ENCODE measurements at regions not wholly inside any gene's neighbourhood (a gene's known extent, or its start where the extent isn't known, plus 50 kb on each side); places are given as distances from the start of the nearest gene placed in this dataset.
"Not testable (repeated sequence)": the region's sequence is repeated elsewhere in the genome, so short reads cannot be mapped to it uniquely, and the experiment has no call there.

- Histone ChIP-seq H3K27me3 (ENCODE audit: control insufficient read depth, insufficient read depth, low read length) (no peaks in the 10 kb centered on the region), H3K9me3 (ENCODE audit: control insufficient read depth, insufficient read depth, low read length) (no peaks in the 10 kb centered on the region), H3K4me3 (ENCODE audit: low read depth, low read length) (no peak overlapping the region), H3K36me3 (ENCODE audit: control insufficient read depth, insufficient read depth, low read length) (no peaks in the 10 kb centered on the region), H3K9ac (ENCODE audit: low read depth, low read length) (no peak overlapping the region), H3K4me1 (ENCODE audit: control insufficient read depth, insufficient read depth, low read length) (no peaks in the 10 kb centered on the region)
These were observed 57.0 kb upstream of the CYRIA start for GRCh38 chr2:16722677-16723076.

- no peaks in the 10 kb centered on the region for H3K4me1 ChIP-seq (ENCODE audit: control insufficient read depth, insufficient read depth, low read length)
- H3K9me3 ChIP-seq (ENCODE audit: control insufficient read depth, insufficient read depth, low read length): no peaks in the 10 kb centered on the region
- no peak overlapping the region for H3K4me3 ChIP-seq (ENCODE audit: low read depth, low read length)
- no peak overlapping the region for H3K9ac ChIP-seq (ENCODE audit: low read depth, low read length)
- H3K27me3 ChIP-seq (ENCODE audit: control insufficient read depth, insufficient read depth, low read length): no peaks in the 10 kb centered on the region
- H3K36me3 ChIP-seq (ENCODE audit: control insufficient read depth, insufficient read depth, low read length): no peaks in the 10 kb centered on the region
These were observed 56.5 kb upstream of the CYRIA start for GRCh38 chr2:16722126-16722525.

- not testable (repeated sequence) for H3K9ac ChIP-seq (ENCODE audit: low read depth, low read length); H3K4me3 ChIP-seq (ENCODE audit: low read depth, low read length); H3K4me1 ChIP-seq (ENCODE audit: control insufficient read depth, insufficient read depth, low read length); H3K9me3 ChIP-seq (ENCODE audit: control insufficient read depth, insufficient read depth, low read length); H3K36me3 ChIP-seq (ENCODE audit: control insufficient read depth, insufficient read depth, low read length); H3K27me3 ChIP-seq (ENCODE audit: control insufficient read depth, insufficient read depth, low read length)
These were observed 55.9 kb upstream of the CYRIA start for GRCh38 chr2:16721529-16721928.

- H3K4me3 ChIP-seq (ENCODE audit: low read depth, low read length): not testable (repeated sequence)
These were observed 55.1 kb upstream of the CYRIA start for GRCh38 chr2:16720737-16721136.

GRCh38 chr2:16719485-16719808, 53.8 kb upstream of the CYRIA start:
- Histone ChIP-seq H3K36me3 (ENCODE audit: control insufficient read depth, insufficient read depth, low read length) (no peaks in the 10 kb centered on the region), H3K27me3 (ENCODE audit: control insufficient read depth, insufficient read depth, low read length) (no peaks in the 10 kb centered on the region), H3K4me1 (ENCODE audit: control insufficient read depth, insufficient read depth, low read length) (no peaks in the 10 kb centered on the region), H3K9me3 (ENCODE audit: control insufficient read depth, insufficient read depth, low read length) (no peaks in the 10 kb centered on the region), H3K9ac (ENCODE audit: low read depth, low read length) (no peak overlapping the region), H3K4me3 (ENCODE audit: low read depth, low read length) (no peak overlapping the region)

More at GRCh38 chr2:16720737-16721136, 55.1 kb upstream of the CYRIA start:
- H3K36me3 ChIP-seq (ENCODE audit: control insufficient read depth, insufficient read depth, low read length); H3K9me3 ChIP-seq (ENCODE audit: control insufficient read depth, insufficient read depth, low read length); H3K9ac ChIP-seq (ENCODE audit: low read depth, low read length); H3K4me1 ChIP-seq (ENCODE audit: control insufficient read depth, insufficient read depth, low read length); H3K27me3 ChIP-seq (ENCODE audit: control insufficient read depth, insufficient read depth, low read length): not testable (repeated sequence)

- no peak overlapping the region for H3K9ac ChIP-seq (ENCODE audit: low read depth, low read length)
- no peaks in the 10 kb centered on the region for H3K27me3 ChIP-seq (ENCODE audit: control insufficient read depth, insufficient read depth, low read length)
- H3K36me3 ChIP-seq (ENCODE audit: control insufficient read depth, insufficient read depth, low read length): no peaks in the 10 kb centered on the region
- no peaks in the 10 kb centered on the region for H3K4me1 ChIP-seq (ENCODE audit: control insufficient read depth, insufficient read depth, low read length)
- H3K9me3 ChIP-seq (ENCODE audit: control insufficient read depth, insufficient read depth, low read length): no peaks in the 10 kb centered on the region
- no peak overlapping the region for H3K4me3 ChIP-seq (ENCODE audit: low read depth, low read length)
These were observed 53.2 kb upstream of the CYRIA start for GRCh38 chr2:16718576-16719484.

- H3K9me3 ChIP-seq (ENCODE audit: control insufficient read depth, insufficient read depth, low read length): no peaks in the 10 kb centered on the region
- no peak overlapping the region for H3K4me3 ChIP-seq (ENCODE audit: low read depth, low read length)
- H3K27me3 ChIP-seq (ENCODE audit: control insufficient read depth, insufficient read depth, low read length): no peaks in the 10 kb centered on the region
- no peak overlapping the region for H3K9ac ChIP-seq (ENCODE audit: low read depth, low read length)
- no peaks in the 10 kb centered on the region for H3K36me3 ChIP-seq (ENCODE audit: control insufficient read depth, insufficient read depth, low read length)
- H3K4me1 ChIP-seq (ENCODE audit: control insufficient read depth, insufficient read depth, low read length): no peaks in the 10 kb centered on the region
These were observed 51.8 kb upstream of the CYRIA start for GRCh38 chr2:16717477-16717876.

- H3K27me3 ChIP-seq (ENCODE audit: control insufficient read depth, insufficient read depth, low read length): no peaks in the 10 kb centered on the region
- H3K4me3 ChIP-seq (ENCODE audit: low read depth, low read length): no peak overlapping the region
- H3K9ac ChIP-seq (ENCODE audit: low read depth, low read length): no peak overlapping the region
- no peaks in the 10 kb centered on the region for H3K4me1 ChIP-seq (ENCODE audit: control insufficient read depth, insufficient read depth, low read length)
- no peaks in the 10 kb centered on the region for H3K9me3 ChIP-seq (ENCODE audit: control insufficient read depth, insufficient read depth, low read length)
- H3K36me3 ChIP-seq (ENCODE audit: control insufficient read depth, insufficient read depth, low read length): no peaks in the 10 kb centered on the region
These were observed 51.3 kb upstream of the CYRIA start for GRCh38 chr2:16716944-16717343.

GRCh38 chr2:16716024-16716423, 50.4 kb upstream of the CYRIA start:
- Histone ChIP-seq H3K9ac (ENCODE audit: low read depth, low read length) (no peak overlapping the region), H3K9me3 (ENCODE audit: control insufficient read depth, insufficient read depth, low read length) (no peaks in the 10 kb centered on the region), H3K27me3 (ENCODE audit: control insufficient read depth, insufficient read depth, low read length) (no peaks in the 10 kb centered on the region), H3K4me3 (ENCODE audit: low read depth, low read length) (no peak overlapping the region), H3K4me1 (ENCODE audit: control insufficient read depth, insufficient read depth, low read length) (no peaks in the 10 kb centered on the region), H3K36me3 (ENCODE audit: control insufficient read depth, insufficient read depth, low read length) (no peaks in the 10 kb centered on the region)
